GM23338 (cell line): ENCODE measurements at regions not wholly inside any gene's neighbourhood (a gene's known extent, or its start where the extent isn't known, plus 50 kb on each side); places are given as distances from the start of the nearest gene placed in this dataset.

Experiments used
- CREB1 ChIP-seq: fragments of 250-450 bp; sonication (Bioruptor Pico); IDR thresholded peaks from 2 replicates; pipeline ENCODE4 v1.5.0; 2020; ENCODE audit warnings: low read depth, mild to moderate bottlenecking, moderate library complexity
- CTCF ChIP-seq, 2 experiments: fragments of 200-600 bp in 1 of 2; sonication (generic) in 1 of 2; conservative IDR thresholded peaks; 2 replicates each; pipeline versions ENCODE4 v1.5.1 to v1.6.1; 2016 to 2017; ENCODE audit warnings: antibody characterized with exemption in 2 of 2, low read depth in 2 of 2, mild to moderate bottlenecking in 2 of 2, moderate library complexity in 1 of 2
- ETS1 ChIP-seq: IDR thresholded peaks from 2 replicates; pipeline ENCODE4 v1.6.1; 2016; ENCODE audit warnings: antibody characterized with exemption
- EZH2 ChIP-seq: fragments of 200-600 bp; sonication (generic); IDR thresholded peaks from one replicate; pipeline ENCODE4 v1.8.0; 2017; ENCODE audit warnings: antibody characterized with exemption, mild to moderate bottlenecking, low read depth; ENCODE audit not compliant: unreplicated experiment
- EZH2phosphoT487 ChIP-seq: fragments of 200-600 bp; sonication (generic); IDR thresholded peaks from one replicate; pipeline ENCODE4 v1.8.1; 2018; ENCODE audit warnings: antibody characterized with exemption; ENCODE audit not compliant: unreplicated experiment
- JUNB ChIP-seq: IDR thresholded peaks from one replicate; pipeline ENCODE4 v1.6.1; 2016; ENCODE audit warnings: antibody characterized with exemption; ENCODE audit not compliant: unreplicated experiment
- POLR2AphosphoS5 ChIP-seq: IDR thresholded peaks from 2 replicates; pipeline ENCODE4 v1.6.1; 2016; ENCODE audit warnings: antibody characterized with exemption, low read depth
- REST ChIP-seq: IDR thresholded peaks from one replicate; pipeline ENCODE4 v1.6.1; 2018; ENCODE audit warnings: antibody characterized with exemption; ENCODE audit not compliant: unreplicated experiment
- ZNF114 ChIP-seq: fragments of 250-450 bp; sonication (Bioruptor Pico); IDR thresholded peaks from 2 replicates; pipeline ENCODE4 v1.5.0; 2020; ENCODE audit warnings: mild to moderate bottlenecking, moderate library complexity

- TF ChIP-seq CTCF (conservative IDR thresholded peaks at IDR 0.05; ENCODE audit: low read depth in 2 of 2) (no peak), POLR2AphosphoS5 (no peak), EZH2 (no peak), EZH2phosphoT487 (no peak), CREB1 (no peak), REST (no peak), ZNF114 (CRISPR knock-in tag) (no peak), ETS1 (no peak), JUNB (no peak)
These were observed 94.9 kb upstream of the SEPTIN5 start for GRCh38 chr22:19619144-19620009.
